ENCODE measurements at regions not wholly inside any gene's neighbourhood (a gene's known extent, or its start where the extent isn't known, plus 50 kb on each side); places are given as distances from the start of the nearest gene placed in this dataset.

DNA sequence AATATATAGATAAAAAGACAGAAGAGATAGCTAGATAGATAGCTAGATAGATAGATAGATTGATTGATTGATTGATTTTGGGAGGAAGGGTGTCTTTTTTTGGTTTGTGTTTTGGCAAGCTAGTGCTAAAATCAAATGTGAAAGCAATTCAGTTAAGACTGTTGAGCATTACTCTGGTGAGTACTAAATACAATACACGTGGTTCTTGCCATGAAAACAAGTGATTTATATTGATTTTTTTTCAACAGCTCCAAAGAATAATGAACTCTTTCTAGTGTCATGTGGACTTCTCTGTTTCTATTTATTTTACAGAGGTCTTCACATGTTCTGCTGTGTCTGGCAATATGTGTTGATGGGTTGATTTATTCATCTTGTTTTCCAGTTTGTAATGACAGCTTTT lies 172.0 kb downstream of the POU4F1 start:
- no peak overlapping the region for H4K8ac ChIP-seq (ENCODE audit: low read depth, low read length)
- no peaks in the 10 kb centered on the region for H3K9me3 ChIP-seq (replicated peaks in 1 of 2; ENCODE audit: control insufficient read depth in 2 of 2, insufficient read depth in 1 of 2, low read depth in 1 of 2, low read length in 2 of 2)
- H3K14ac ChIP-seq (ENCODE audit: low read length) = no peak overlapping the region
- H2AK5ac ChIP-seq (ENCODE audit: low read depth, low read length) = no peak overlapping the region
- H3K4ac ChIP-seq (ENCODE audit: low read length) = no peak overlapping the region
- WGBS, 2 donors (ENCODE audit: extremely low coverage in 2 of 2, insufficient read length in 2 of 2, insufficient replicate concordance in 1 of 2) = no CpG with 5 or more reads among the region's 1 CpG
- H3K23ac ChIP-seq (ENCODE audit: low read depth, low read length, poor library complexity) = no peak overlapping the region
- no peak overlapping the region for H3K4me2 ChIP-seq (ENCODE audit: insufficient read depth, low read length, poor library complexity, severe bottlenecking)
- no peak overlapping the region for H4K91ac ChIP-seq (ENCODE audit: low read depth, low read length, poor library complexity)
- H2BK12ac ChIP-seq (ENCODE audit: low read length) = no peak overlapping the region
- H2BK120ac ChIP-seq (ENCODE audit: low read depth, low read length) = no peak overlapping the region
- no peak for DNase-seq (ENCODE audit: low spot score)
- H3K27ac ChIP-seq (replicated peaks; ENCODE audit: low read length) = no peak overlapping the region
- peak overlapping the region; percentile 92 for H2AFZ ChIP-seq (ENCODE audit: low read length)
- no peak overlapping the region for H2BK15ac ChIP-seq (ENCODE audit: low read length)
- no peaks in the 10 kb centered on the region for H3K27me3 ChIP-seq (ENCODE audit: control insufficient read depth in 3 of 3, insufficient read depth in 3 of 3, low read depth in 1 of 3, low read length in 3 of 3)
- H3K4me1 ChIP-seq (ENCODE audit: control insufficient read depth in 2 of 2, insufficient read depth in 1 of 2, low read depth in 1 of 2, low read length in 2 of 2) = peaks cover 10 to 15% of the 10 kb centered on the region in 2 donors
- H3K18ac ChIP-seq (ENCODE audit: low read length) = no peak overlapping the region
- no peak overlapping the region for H3K9ac ChIP-seq (ENCODE audit: low read depth, low read length, poor library complexity)
- H2BK5ac ChIP-seq (ENCODE audit: low read length) = no peak overlapping the region
- H3K79me1 ChIP-seq (ENCODE audit: low read depth, low read length) = no peaks in the 10 kb centered on the region
- H3K36me3 ChIP-seq (replicated peaks in 1 of 2; ENCODE audit: control insufficient read depth in 2 of 2, insufficient read depth in 2 of 2, low read length in 2 of 2) = no peaks in the 10 kb centered on the region
- no peak overlapping the region for H3K4me3 ChIP-seq (ENCODE audit: low read length in 2 of 2)

- Histone ChIP-seq H2BK5ac (ENCODE audit: low read length) (no peak overlapping the region), H2BK15ac (ENCODE audit: low read length) (no peak overlapping the region), H2AFZ (ENCODE audit: low read length) (peak overlapping the region; percentile 92), H4K91ac (ENCODE audit: low read depth, low read length, poor library complexity) (no peak overlapping the region), H3K23ac (ENCODE audit: low read depth, low read length, poor library complexity) (no peak overlapping the region), H3K4ac (ENCODE audit: low read length) (no peak overlapping the region), H3K9ac (ENCODE audit: low read depth, low read length, poor library complexity) (no peak overlapping the region), H2BK12ac (ENCODE audit: low read length) (no peak overlapping the region), H3K9me3 (replicated peaks in 1 of 2; ENCODE audit: control insufficient read depth in 2 of 2, insufficient read depth in 1 of 2, low read depth in 1 of 2, low read length in 2 of 2) (no peaks in the 10 kb centered on the region), H4K8ac (ENCODE audit: low read depth, low read length) (no peak overlapping the region), H3K4me2 (ENCODE audit: insufficient read depth, low read length, poor library complexity, severe bottlenecking) (no peak overlapping the region), H3K18ac (ENCODE audit: low read length) (no peak overlapping the region), H3K27me3 (ENCODE audit: control insufficient read depth in 3 of 3, insufficient read depth in 3 of 3, low read depth in 1 of 3, low read length in 3 of 3) (no peaks in the 10 kb centered on the region), H3K4me3 (ENCODE audit: low read length in 2 of 2) (peak overlapping the region in 1 of 2 donors; percentile 57), H3K14ac (ENCODE audit: low read length) (no peak overlapping the region), H3K4me1 (ENCODE audit: control insufficient read depth in 2 of 2, insufficient read depth in 1 of 2, low read depth in 1 of 2, low read length in 2 of 2) (peaks cover 10 to 18% of the 10 kb centered on the region in 2 donors), H3K79me1 (ENCODE audit: low read depth, low read length) (no peaks in the 10 kb centered on the region), H3K27ac (replicated peaks; ENCODE audit: low read length) (peak overlapping the region; percentile 57), H2AK5ac (ENCODE audit: low read depth, low read length) (no peak overlapping the region), H2BK120ac (ENCODE audit: low read depth, low read length) (no peak overlapping the region), H3K36me3 (replicated peaks in 1 of 2; ENCODE audit: control insufficient read depth in 2 of 2, insufficient read depth in 2 of 2, low read length in 2 of 2) (no peaks in the 10 kb centered on the region)
- no peak for DNase-seq (ENCODE audit: low spot score)
- no CpG with 5 or more reads among the region's 1 CpG for WGBS, 2 donors (ENCODE audit: extremely low coverage in 2 of 2, insufficient read length in 2 of 2, insufficient replicate concordance in 1 of 2)
Measured at GRCh38 chr13:78430811-78431210, 172.5 kb downstream of the POU4F1 start.

GRCh38 chr13:78430166-78430791 lies 173.1 kb downstream of the POU4F1 start:
- H3K4me1 ChIP-seq (ENCODE audit: control insufficient read depth in 2 of 2, insufficient read depth in 1 of 2, low read depth in 1 of 2, low read length in 2 of 2) = peaks cover 10 to 18% of the 10 kb centered on the region in 2 donors
- no peak overlapping the region for H2BK5ac ChIP-seq (ENCODE audit: low read length)
- WGBS, 2 donors (ENCODE audit: extremely low coverage in 2 of 2, insufficient read length in 2 of 2, insufficient replicate concordance in 1 of 2) = no CpG with 5 or more reads among the region's 13 CpGs
- no peaks in the 10 kb centered on the region for H3K9me3 ChIP-seq (replicated peaks in 1 of 2; ENCODE audit: control insufficient read depth in 2 of 2, insufficient read depth in 1 of 2, low read depth in 1 of 2, low read length in 2 of 2)
- H3K4ac ChIP-seq (ENCODE audit: low read length) = no peak overlapping the region
- H2BK12ac ChIP-seq (ENCODE audit: low read length) = no peak overlapping the region
- H4K91ac ChIP-seq (ENCODE audit: low read depth, low read length, poor library complexity) = no peak overlapping the region
- no peak overlapping the region for H2BK120ac ChIP-seq (ENCODE audit: low read depth, low read length)
- no peak overlapping the region for H3K18ac ChIP-seq (ENCODE audit: low read length)
- no peaks in the 10 kb centered on the region for H3K36me3 ChIP-seq (replicated peaks in 1 of 2; ENCODE audit: control insufficient read depth in 2 of 2, insufficient read depth in 2 of 2, low read length in 2 of 2)
- no peak overlapping the region for H2AK5ac ChIP-seq (ENCODE audit: low read depth, low read length)
- no peak overlapping the region for H3K14ac ChIP-seq (ENCODE audit: low read length)
- H4K8ac ChIP-seq (ENCODE audit: low read depth, low read length) = no peak overlapping the region
- no peaks in the 10 kb centered on the region for H3K79me1 ChIP-seq (ENCODE audit: low read depth, low read length)
- no peak overlapping the region for H3K9ac ChIP-seq (ENCODE audit: low read depth, low read length, poor library complexity)
- no peak overlapping the region for H3K4me2 ChIP-seq (ENCODE audit: insufficient read depth, low read length, poor library complexity, severe bottlenecking)
- peak overlapping the region; percentile 57 for H3K27ac ChIP-seq (replicated peaks; ENCODE audit: low read length)
- peak overlapping the region; percentile 92 for H2AFZ ChIP-seq (ENCODE audit: low read length)
- DNase-seq (ENCODE audit: low spot score) = peak; percentile 50
- H3K4me3 ChIP-seq (ENCODE audit: low read length in 2 of 2) = peak overlapping the region; percentile 16 to 57
- no peaks in the 10 kb centered on the region for H3K27me3 ChIP-seq (ENCODE audit: control insufficient read depth in 3 of 3, insufficient read depth in 3 of 3, low read depth in 1 of 3, low read length in 3 of 3)
- H2BK15ac ChIP-seq (ENCODE audit: low read length) = no peak overlapping the region
- no peak overlapping the region for H3K23ac ChIP-seq (ENCODE audit: low read depth, low read length, poor library complexity)

- Histone ChIP-seq H3K18ac (ENCODE audit: low read length) (peak overlapping the region; percentile 19), H2AFZ (ENCODE audit: low read length) (peak overlapping the region; percentile 24), H3K9me3 (replicated peaks in 1 of 2; ENCODE audit: control insufficient read depth in 2 of 2, insufficient read depth in 1 of 2, low read depth in 1 of 2, low read length in 2 of 2) (no peaks in the 10 kb centered on the region), H3K14ac (ENCODE audit: low read length) (no peak overlapping the region), H4K91ac (ENCODE audit: low read depth, low read length, poor library complexity) (no peak overlapping the region), H3K4me1 (ENCODE audit: control insufficient read depth in 2 of 2, insufficient read depth in 1 of 2, low read depth in 1 of 2, low read length in 2 of 2) (peaks cover 10 to 18% of the 10 kb centered on the region in 2 donors), H2AK5ac (ENCODE audit: low read depth, low read length) (no peak overlapping the region), H3K79me1 (ENCODE audit: low read depth, low read length) (no peaks in the 10 kb centered on the region), H3K4me3 (ENCODE audit: low read length in 2 of 2) (peak overlapping the region in 1 of 2 donors; percentile 25), H2BK15ac (ENCODE audit: low read length) (no peak overlapping the region), H2BK12ac (ENCODE audit: low read length) (no peak overlapping the region), H2BK5ac (ENCODE audit: low read length) (no peak overlapping the region), H3K23ac (ENCODE audit: low read depth, low read length, poor library complexity) (no peak overlapping the region), H3K9ac (ENCODE audit: low read depth, low read length, poor library complexity) (no peak overlapping the region), H2BK120ac (ENCODE audit: low read depth, low read length) (no peak overlapping the region), H3K27ac (replicated peaks; ENCODE audit: low read length) (no peak overlapping the region), H3K4me2 (ENCODE audit: insufficient read depth, low read length, poor library complexity, severe bottlenecking) (no peak overlapping the region), H3K4ac (ENCODE audit: low read length) (no peak overlapping the region), H3K36me3 (replicated peaks in 1 of 2; ENCODE audit: control insufficient read depth in 2 of 2, insufficient read depth in 2 of 2, low read length in 2 of 2) (no peaks in the 10 kb centered on the region), H4K8ac (ENCODE audit: low read depth, low read length) (no peak overlapping the region), H3K27me3 (ENCODE audit: control insufficient read depth in 3 of 3, insufficient read depth in 3 of 3, low read depth in 1 of 3, low read length in 3 of 3) (no peaks in the 10 kb centered on the region)
- DNase-seq (ENCODE audit: low spot score) = no peak
- no CpG with 5 or more reads among the region's 2 CpGs for WGBS, 2 donors (ENCODE audit: extremely low coverage in 2 of 2, insufficient read length in 2 of 2, insufficient replicate concordance in 1 of 2)
Measured at GRCh38 chr13:78428646-78429045, 174.7 kb downstream of the POU4F1 start.
